CD14-positive monocyte (primary cell): ENCODE measurements at regions not wholly inside any gene's neighbourhood (a gene's known extent, or its start where the extent isn't known, plus 50 kb on each side); places are given as distances from the start of the nearest gene placed in this dataset.

Experiments
- DNase-seq, 3 donors: peaks; one replicate each; pipeline ENCODE4 v3.0.0-alpha.2; 2011 to 2022
- H2AFZ ChIP-seq: 2 replicates; pipeline ENCODE4 v1.6.0; 2012; ENCODE audit warnings: mild to moderate bottlenecking, low read depth, low read length, inconsistent platforms; ENCODE audit not compliant: insufficient read depth, poor library complexity, severe bottlenecking
- H3K27ac ChIP-seq, 2 donors: 1 replicate in 1 of 2; 2 replicates in 1 of 2; pipeline ENCODE4 v1.5.1; 2012 to 2013; ENCODE audit warnings: low read length in 2 of 2, control low read depth in 1 of 2, inconsistent platforms in 1 of 2, low read depth in 1 of 2, mild to moderate bottlenecking in 1 of 2
- H3K27me3 ChIP-seq, 2 donors: one replicate each; pipeline versions ENCODE4 v1.6.0 to v1.6.1; 2011 to 2013; ENCODE audit warnings: low read length in 2 of 2; ENCODE audit not compliant: control insufficient read depth in 2 of 2, insufficient read depth in 2 of 2
- H3K36me3 ChIP-seq, 2 donors: replicated peaks in 1 of 2; 1 replicate in 1 of 2; 2 replicates in 1 of 2; pipeline versions ENCODE4 v1.5.1 to v1.6.1; 2012 to 2013; ENCODE audit warnings: low read length in 2 of 2, control low read depth in 1 of 2, inconsistent platforms in 1 of 2, mild to moderate bottlenecking in 1 of 2; ENCODE audit not compliant: insufficient read depth in 2 of 2, control insufficient read depth in 1 of 2
- H3K4me1 ChIP-seq, 2 donors: 1 replicate in 1 of 2; 2 replicates in 1 of 2; pipeline versions ENCODE4 v1.5.1 to v1.6.1; 2012 to 2013; ENCODE audit warnings: low read length in 2 of 2, control low read depth in 1 of 2, inconsistent platforms in 1 of 2, mild to moderate bottlenecking in 1 of 2, moderate library complexity in 1 of 2; ENCODE audit not compliant: insufficient read depth in 2 of 2, control insufficient read depth in 1 of 2
- H3K4me2 ChIP-seq: replicated peaks from 2 replicates; pipeline ENCODE3; 2012; ENCODE audit warnings: low read length, moderate library complexity, mild to moderate bottlenecking; ENCODE audit not compliant: poor library complexity, severe bottlenecking; ENCODE audit errors: extremely low read depth
- H3K4me3 ChIP-seq, 3 experiments: fragments of 200-600 bp in 1 of 3; sonication (generic) in 1 of 3; replicated peaks in 1 of 3; 1 replicate in 2 of 3; 2 replicates in 1 of 3; pipeline ENCODE4 v1.5.1; 2011 to 2013; ENCODE audit warnings: low read length in 3 of 3, mild to moderate bottlenecking in 3 of 3, control low read depth in 2 of 3, low read depth in 2 of 3, inconsistent platforms in 1 of 3, moderate library complexity in 1 of 3
- H3K79me2 ChIP-seq: 2 replicates; pipeline ENCODE4 v1.6.0; 2012; ENCODE audit warnings: mild to moderate bottlenecking, control low read depth, inconsistent platforms, low read length, moderate library complexity; ENCODE audit not compliant: insufficient read depth
- H3K9ac ChIP-seq: 2 replicates; pipeline ENCODE4 v1.6.0; 2017; ENCODE audit warnings: low read length, mild to moderate bottlenecking; ENCODE audit not compliant: insufficient read depth, poor library complexity, severe bottlenecking
- H3K9me3 ChIP-seq, 2 donors: replicated peaks in 1 of 2; 1 replicate in 1 of 2; 2 replicates in 1 of 2; pipeline versions ENCODE4 v1.5.1 to v1.6.1; 2012 to 2013; ENCODE audit warnings: low read length in 2 of 2, control low read depth in 1 of 2; ENCODE audit not compliant: control insufficient read depth in 1 of 2, insufficient read depth in 1 of 2
- H4K20me1 ChIP-seq: 2 replicates; pipeline ENCODE4 v1.6.0; 2012; ENCODE audit warnings: mild to moderate bottlenecking, low read length, control low read depth, moderate library complexity; ENCODE audit not compliant: insufficient read depth
- H3K27ac Mint-ChIP-seq, 7 donors: one replicate each; pipeline ENCODE4 v1.8.0; 2020; ENCODE audit warnings: mild to moderate bottlenecking in 7 of 7, mixed read lengths in 7 of 7, moderate library complexity in 6 of 7, inconsistent platforms in 2 of 7
- H3K27me3 Mint-ChIP-seq, 3 donors: one replicate each; pipeline ENCODE4 v1.8.0; 2021 to 2022; ENCODE audit warnings: low read depth in 3 of 3, mild to moderate bottlenecking in 3 of 3, mixed read lengths in 3 of 3, moderate library complexity in 3 of 3, inconsistent platforms in 1 of 3
- H3K36me3 Mint-ChIP-seq, 2 donors: one replicate each; pipeline ENCODE4 v1.8.0; 2020; ENCODE audit warnings: mixed read lengths in 2 of 2, inconsistent platforms in 1 of 2, mild to moderate bottlenecking in 1 of 2
- H3K4me1 Mint-ChIP-seq: one replicate; pipeline ENCODE4 v1.8.0; 2020; ENCODE audit warnings: mild to moderate bottlenecking, mixed read lengths
- H3K4me3 Mint-ChIP-seq, 2 donors: one replicate each; pipeline ENCODE4 v1.8.0; 2020; ENCODE audit warnings: mild to moderate bottlenecking in 2 of 2, mixed read lengths in 2 of 2, moderate library complexity in 1 of 2
- H3K9me3 Mint-ChIP-seq, 7 donors: one replicate each; pipeline ENCODE4 v1.8.0; 2020 to 2022; ENCODE audit warnings: mixed read lengths in 7 of 7, mild to moderate bottlenecking in 6 of 7, moderate library complexity in 6 of 7, inconsistent platforms in 2 of 7
- WGBS: methylation state at CpG from one replicate; pipeline ENCODE4 v1.1.5; 2013; ENCODE audit warnings: missing lambda C conversion rate; ENCODE audit not compliant: insufficient coverage; 5-methylcytosine and 5-hydroxymethylcytosine counted together
- intact Hi-C, 2 donors: fragments of 100-400 bp; cut with micrococcal nuclease; formaldehyde crosslinking; loops; one replicate each; pipeline versions ENCODE4 v1.15.0 to v1.15.1; 2023
- TF ChIP-seq, protein P1 (sequence below): fragments of 200-600 bp; IDR thresholded peaks from one replicate; pipeline ENCODE4 v1.8.0; 2022; ENCODE audit warnings: antibody characterized with exemption, mild to moderate bottlenecking

DNA sequence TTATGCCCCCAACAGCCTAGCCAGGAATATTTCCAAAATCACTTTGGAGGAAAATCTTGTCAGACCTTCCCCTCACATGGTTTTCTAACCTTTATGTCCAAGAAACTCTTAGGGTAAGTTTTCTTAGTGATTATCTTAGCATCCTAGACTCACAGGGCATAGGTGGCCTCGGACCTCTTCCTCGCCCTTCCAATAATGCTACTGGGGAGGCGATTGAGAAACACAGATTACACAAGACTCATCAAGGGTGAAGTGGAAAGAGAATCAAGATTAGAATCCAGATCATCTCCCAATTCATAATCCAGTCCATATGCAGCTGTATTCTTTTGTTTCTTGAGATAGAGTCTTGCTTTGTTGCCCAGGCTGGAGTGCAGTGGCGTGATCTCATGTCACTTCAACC lies 358.4 kb upstream of the CDH5 start:
- Histone ChIP-seq H3K4me2 (no peak overlapping the region), H3K4me1 (no peaks in the 10 kb centered on the region), H3K27ac (no peak overlapping the region), H3K9me3 (no peaks in the 10 kb centered on the region), H4K20me1 (no peaks in the 10 kb centered on the region), H3K79me2 (no peaks in the 10 kb centered on the region), H3K4me3 (no peak overlapping the region), H3K27me3 (no peaks in the 10 kb centered on the region), H3K9ac (no peak overlapping the region), H2AFZ (no peak overlapping the region), H3K36me3 (no peaks in the 10 kb centered on the region)
- intact Hi-C loops = no loop called here
- Mint-ChIP-seq H3K4me1 (no peaks in the 10 kb centered on the region), H3K4me3 (no peak overlapping the region), H3K27ac (peak overlapping the region in 1 of 7 donors; percentile 33), H3K36me3 (no peaks in the 10 kb centered on the region), H3K27me3 (peaks cover 1 to 6% (median 2%) of the 10 kb centered on the region in 3 donors), H3K9me3 (peaks cover 0 to 4% (median 0%) of the 10 kb centered on the region in 7 donors)
- DNase-seq = no peak
- 100% methylated on average over 1 of the region's 4 CpGs for WGBS
- TF ChIP-seq, protein P1, sequence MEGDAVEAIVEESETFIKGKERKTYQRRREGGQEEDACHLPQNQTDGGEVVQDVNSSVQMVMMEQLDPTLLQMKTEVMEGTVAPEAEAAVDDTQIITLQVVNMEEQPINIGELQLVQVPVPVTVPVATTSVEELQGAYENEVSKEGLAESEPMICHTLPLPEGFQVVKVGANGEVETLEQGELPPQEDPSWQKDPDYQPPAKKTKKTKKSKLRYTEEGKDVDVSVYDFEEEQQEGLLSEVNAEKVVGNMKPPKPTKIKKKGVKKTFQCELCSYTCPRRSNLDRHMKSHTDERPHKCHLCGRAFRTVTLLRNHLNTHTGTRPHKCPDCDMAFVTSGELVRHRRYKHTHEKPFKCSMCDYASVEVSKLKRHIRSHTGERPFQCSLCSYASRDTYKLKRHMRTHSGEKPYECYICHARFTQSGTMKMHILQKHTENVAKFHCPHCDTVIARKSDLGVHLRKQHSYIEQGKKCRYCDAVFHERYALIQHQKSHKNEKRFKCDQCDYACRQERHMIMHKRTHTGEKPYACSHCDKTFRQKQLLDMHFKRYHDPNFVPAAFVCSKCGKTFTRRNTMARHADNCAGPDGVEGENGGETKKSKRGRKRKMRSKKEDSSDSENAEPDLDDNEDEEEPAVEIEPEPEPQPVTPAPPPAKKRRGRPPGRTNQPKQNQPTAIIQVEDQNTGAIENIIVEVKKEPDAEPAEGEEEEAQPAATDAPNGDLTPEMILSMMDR = no peak

DNA sequence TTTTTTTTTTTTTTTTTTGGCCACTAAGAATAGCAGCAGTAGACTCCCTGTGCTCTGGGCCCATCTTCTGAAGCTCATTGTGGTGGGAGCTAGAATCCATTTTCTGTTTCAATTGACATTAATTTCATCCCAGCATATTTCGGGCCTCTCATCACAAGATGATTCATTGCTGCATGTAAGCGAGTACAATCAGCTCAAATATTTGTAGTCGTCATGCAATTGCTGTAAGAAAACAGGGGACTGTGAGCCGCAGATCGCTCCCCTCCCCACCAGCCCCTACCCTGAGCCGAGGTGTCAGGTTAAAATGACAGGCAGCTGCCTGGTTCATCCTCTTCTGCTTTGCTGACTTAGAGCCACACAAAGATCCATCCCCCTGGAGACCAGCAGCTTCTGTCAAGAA lies 358.8 kb upstream of the CDH5 start:
- no peaks in the 10 kb centered on the region for H3K79me2 ChIP-seq
- H3K9ac ChIP-seq = no peak overlapping the region
- Mint-ChIP-seq H3K27ac (no peak overlapping the region), H3K9me3 (peaks cover 0 to 4% (median 0%) of the 10 kb centered on the region in 7 donors), H3K4me3 (no peak overlapping the region), H3K36me3 (no peaks in the 10 kb centered on the region), H3K4me1 (no peaks in the 10 kb centered on the region), H3K27me3 (peaks cover 1 to 6% (median 2%) of the 10 kb centered on the region in 3 donors)
- no peaks in the 10 kb centered on the region for H3K36me3 ChIP-seq
- no peak for DNase-seq
- no peak overlapping the region for H3K4me2 ChIP-seq
- intact Hi-C loops = no loop called here
- H3K27ac ChIP-seq = no peak overlapping the region
- H3K4me1 ChIP-seq = no peaks in the 10 kb centered on the region
- no peak overlapping the region for H2AFZ ChIP-seq
- no peaks in the 10 kb centered on the region for H3K9me3 ChIP-seq
- 89% methylated on average over 3 of the region's 6 CpGs for WGBS
- no peaks in the 10 kb centered on the region for H4K20me1 ChIP-seq
- no peak overlapping the region for H3K4me3 ChIP-seq
- TF ChIP-seq, protein P1 = no peak
- no peaks in the 10 kb centered on the region for H3K27me3 ChIP-seq
